NT2/D1 (cell line): ENCODE measurements at regions not wholly inside any gene's neighbourhood (a gene's known extent, or its start where the extent isn't known, plus 50 kb on each side); places are given as distances from the start of the nearest gene placed in this dataset.

ENCODE experiments used
- YY1 ChIP-seq: IDR thresholded peaks from 2 replicates; pipeline ENCODE4 v1.6.1; 2011; ENCODE audit not compliant: insufficient read length, insufficient read depth
- ZNF274 ChIP-seq: IDR thresholded peaks from 2 replicates; pipeline ENCODE4 v1.6.1; 2011; ENCODE audit warnings: mild to moderate bottlenecking, low read depth, low read length

GRCh38 chr6:153668758-153669157 lies 370.3 kb upstream of the OPRM1 start:
- TF ChIP-seq YY1 (no peak), ZNF274 (no peak)
